ENCODE measurements at regions not wholly inside any gene's neighbourhood (a gene's known extent, or its start where the extent isn't known, plus 50 kb on each side); places are given as distances from the start of the nearest gene placed in this dataset.

- H3K9me3 ChIP-seq = no peaks in the 10 kb centered on the region
- DNase-seq (ENCODE audit: low spot score) = no peak
- no peaks in the 10 kb centered on the region for H3K4me1 ChIP-seq (ENCODE audit: control insufficient read depth in 1 of 2, low read depth in 2 of 2)
- no peak overlapping the region for H3K27ac ChIP-seq
- no peak for TF ChIP-seq CTCF (IDR thresholded peaks at IDR 0.05)
- H3K36me3 ChIP-seq = no peaks in the 10 kb centered on the region
- ATAC-seq (ENCODE audit: insufficient number of reproducible peaks, low FRiP score, low read depth) = no peak
- H3K27me3 ChIP-seq (replicated peaks; ENCODE audit: insufficient read depth) = no peaks in the 10 kb centered on the region
- no peak overlapping the region for H3K4me3 ChIP-seq
Measured at GRCh38 chr1:82849460-82849859, 1048.7 kb downstream of the ADGRL2 start.

- ATAC-seq (ENCODE audit: insufficient number of reproducible peaks, low FRiP score, low read depth) = no peak
- DNase-seq (ENCODE audit: low spot score) = no peak
- TF ChIP-seq CTCF (IDR thresholded peaks at IDR 0.05) = no peak
- Histone ChIP-seq H3K36me3 (no peaks in the 10 kb centered on the region), H3K9me3 (no peaks in the 10 kb centered on the region), H3K27ac (no peak overlapping the region), H3K4me1 (ENCODE audit: control insufficient read depth in 1 of 2, low read depth in 2 of 2) (no peaks in the 10 kb centered on the region), H3K4me3 (no peak overlapping the region), H3K27me3 (replicated peaks; ENCODE audit: insufficient read depth) (no peaks in the 10 kb centered on the region)
Measured at GRCh38 chr1:82848043-82848442, 1047.3 kb downstream of the ADGRL2 start.

- H3K27ac ChIP-seq = no peak overlapping the region
- ATAC-seq (ENCODE audit: insufficient number of reproducible peaks, low FRiP score, low read depth) (no peak), DNase-seq (ENCODE audit: low spot score) (no peak)
- no peak for TF ChIP-seq CTCF (IDR thresholded peaks at IDR 0.05)
- no peaks in the 10 kb centered on the region for H3K9me3 ChIP-seq
- no peak overlapping the region for H3K4me3 ChIP-seq
- no peaks in the 10 kb centered on the region for H3K36me3 ChIP-seq
- no peaks in the 10 kb centered on the region for H3K27me3 ChIP-seq (replicated peaks; ENCODE audit: insufficient read depth)
- no peaks in the 10 kb centered on the region for H3K4me1 ChIP-seq (ENCODE audit: control insufficient read depth in 1 of 2, low read depth in 2 of 2)
Measured at GRCh38 chr1:82845866-82846265, 1045.1 kb downstream of the ADGRL2 start.

- no peak for ATAC-seq (ENCODE audit: insufficient number of reproducible peaks, low FRiP score, low read depth)
- Histone ChIP-seq H3K36me3 (no peaks in the 10 kb centered on the region), H3K9me3 (no peaks in the 10 kb centered on the region), H3K4me3 (no peak overlapping the region), H3K4me1 (ENCODE audit: control insufficient read depth in 1 of 2, low read depth in 2 of 2) (no peaks in the 10 kb centered on the region), H3K27me3 (replicated peaks; ENCODE audit: insufficient read depth) (no peaks in the 10 kb centered on the region), H3K27ac (no peak overlapping the region)
- DNase-seq (ENCODE audit: low spot score) = no peak
- no peak for TF ChIP-seq CTCF (IDR thresholded peaks at IDR 0.05)
Measured at GRCh38 chr1:82844911-82845827, 1044.4 kb downstream of the ADGRL2 start.

GRCh38 chr1:82844447-82844846, 1043.7 kb downstream of the ADGRL2 start:
- H3K27ac ChIP-seq = no peak overlapping the region
- no peaks in the 10 kb centered on the region for H3K36me3 ChIP-seq
- no peaks in the 10 kb centered on the region for H3K9me3 ChIP-seq
- no peaks in the 10 kb centered on the region for H3K27me3 ChIP-seq (replicated peaks; ENCODE audit: insufficient read depth)
- ATAC-seq (ENCODE audit: insufficient number of reproducible peaks, low FRiP score, low read depth) = no peak
- TF ChIP-seq CTCF (IDR thresholded peaks at IDR 0.05) = no peak
- no peak for DNase-seq (ENCODE audit: low spot score)
- no peaks in the 10 kb centered on the region for H3K4me1 ChIP-seq (ENCODE audit: control insufficient read depth in 1 of 2, low read depth in 2 of 2)
- no peak overlapping the region for H3K4me3 ChIP-seq

Measured in thoracic aorta (tissue), 2 donors.